Gastroesophageal sphincter (tissue), 3 donors: ENCODE measurements at regions not wholly inside any gene's neighbourhood (a gene's known extent, or its start where the extent isn't known, plus 50 kb on each side); places are given as distances from the start of the nearest gene placed in this dataset.

ENCODE experiments used
- CTCF ChIP-seq, 4 experiments: fragments of 200-600 bp in 2 of 4; fragments of 450-650 bp in 2 of 4; sonication (generic) in 1 of 4; IDR thresholded peaks; one replicate each; pipeline ENCODE4 v1.5.1; 2017 to 2019; ENCODE audit warnings: antibody characterized with exemption in 4 of 4, mild to moderate bottlenecking in 2 of 4, moderate library complexity in 2 of 4
- POLR2A ChIP-seq, 2 donors: fragments of 450-650 bp; IDR thresholded peaks; one replicate each; pipeline ENCODE4 v1.6.1; 2017; ENCODE audit warnings: antibody characterized with exemption in 2 of 2, mild to moderate bottlenecking in 2 of 2, moderate library complexity in 1 of 2
- POLR2AphosphoS5 ChIP-seq: sonication (generic); formaldehyde crosslinking; IDR thresholded peaks from one replicate; pipeline ENCODE4 v1.6.1; 2017; ENCODE audit warnings: antibody characterized with exemption

- TF ChIP-seq CTCF (IDR thresholded peaks at IDR 0.05) = no peak
- no peak for TF ChIP-seq POLR2A (IDR thresholded peaks at IDR 0.05)
- TF ChIP-seq POLR2AphosphoS5 = no peak
Measured at GRCh38 chr12:27879708-27880107, 92.8 kb downstream of the PTHLH start.
